Smooth muscle cell (in vitro differentiated cells): ENCODE measurements at regions not wholly inside any gene's neighbourhood (a gene's known extent, or its start where the extent isn't known, plus 50 kb on each side); places are given as distances from the start of the nearest gene placed in this dataset.

ENCODE experiments used
- DNase-seq: peaks from one replicate; lab custom pipeline; 2025; ENCODE audit not compliant: unreplicated experiment; lab: John Stamatoyannopoulos, UW
- H2AFZ ChIP-seq: fragments of 200-600 bp; sonication (generic); 2 replicates; pipeline ENCODE4 v1.6.0; 2016; ENCODE audit warnings: antibody characterized with exemption, low read depth, mild to moderate bottlenecking
- H3F3A ChIP-seq: fragments of 200-600 bp; sonication (generic); 2 replicates; pipeline ENCODE4 v1.6.0; 2017; ENCODE audit warnings: antibody characterized with exemption, low read depth
- H3K27ac ChIP-seq: fragments of 200-600 bp; sonication (generic); 2 replicates; pipeline ENCODE4 v1.5.1; 2016; ENCODE audit warnings: low read depth, mild to moderate bottlenecking
- H3K27me3 ChIP-seq: fragments of 200-600 bp; sonication (generic); 2 replicates; pipeline ENCODE4 v1.6.1; 2016; ENCODE audit warnings: low read depth, mild to moderate bottlenecking
- H3K36me3 ChIP-seq: fragments of 200-600 bp; sonication (generic); 2 replicates; pipeline ENCODE4 v1.5.1; 2016; ENCODE audit warnings: low read depth
- H3K4me1 ChIP-seq: fragments of 200-600 bp; sonication (generic); 2 replicates; pipeline ENCODE4 v1.5.1; 2016; ENCODE audit warnings: low read depth
- H3K4me2 ChIP-seq: fragments of 200-600 bp; sonication (generic); 2 replicates; pipeline ENCODE4 v1.6.0; 2016; ENCODE audit warnings: mild to moderate bottlenecking
- H3K4me3 ChIP-seq: fragments of 200-600 bp; sonication (generic); 2 replicates; pipeline ENCODE4 v1.5.1; 2016; ENCODE audit warnings: mild to moderate bottlenecking
- H3K79me2 ChIP-seq: fragments of 200-600 bp; sonication (generic); 2 replicates; pipeline ENCODE4 v1.6.0; 2016; ENCODE audit warnings: low read depth, mild to moderate bottlenecking
- H3K9ac ChIP-seq: fragments of 200-600 bp; sonication (generic); 2 replicates; pipeline ENCODE4 v1.6.0; 2016; ENCODE audit warnings: low read depth
- H3K9me3 ChIP-seq: fragments of 200-600 bp; sonication (generic); replicated peaks from 2 replicates; pipeline ENCODE4 v1.5.1; 2016; ENCODE audit warnings: low read depth
- H4K20me1 ChIP-seq: fragments of 200-600 bp; sonication (generic); 2 replicates; pipeline ENCODE4 v1.6.0; 2016; ENCODE audit warnings: low read depth
- CTCF ChIP-seq: fragments of 200-600 bp; sonication (generic); IDR thresholded peaks from 2 replicates; pipeline ENCODE4 v1.5.1; 2017; ENCODE audit warnings: borderline replicate concordance, mild to moderate bottlenecking, antibody characterized with exemption; ENCODE audit not compliant: insufficient read depth, poor library complexity, severe bottlenecking
- WGBS: methylation state at CpG from one replicate; pipeline ENCODE4 v1.1.7; 2016; ENCODE audit warnings: low lambda C conversion rate; 5-methylcytosine and 5-hydroxymethylcytosine counted together

GRCh38 chrX:39969819-39970504 lies 127.8 kb downstream of the BCOR start:
- H4K20me1 ChIP-seq: no peaks in the 10 kb centered on the region

DNA sequence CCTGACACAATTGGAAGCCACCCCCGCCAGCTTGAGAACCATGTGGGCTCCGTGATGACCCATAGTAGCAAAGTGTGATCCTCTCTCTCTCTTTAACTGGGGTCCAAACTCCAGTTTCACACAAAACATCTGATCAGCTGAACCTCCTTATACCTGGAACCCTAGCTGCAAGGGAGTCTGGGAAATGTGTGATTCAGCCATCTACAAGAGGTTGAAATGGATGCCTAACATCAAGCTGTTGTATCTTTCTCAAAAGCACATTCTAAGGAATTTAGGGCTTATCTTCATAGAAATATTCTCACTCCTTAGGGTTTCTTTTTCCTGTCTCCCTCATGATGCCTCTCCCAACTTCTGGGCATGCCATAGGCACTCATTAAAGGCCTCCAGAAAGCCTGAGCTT lies 126.0 kb downstream of the BCOR start:
- no peak overlapping the region for H3K9ac ChIP-seq
- no peaks in the 10 kb centered on the region for H4K20me1 ChIP-seq
- H3F3A ChIP-seq: no peaks in the 10 kb centered on the region
- H3K4me1 ChIP-seq: peaks cover 20% of the 10 kb centered on the region
- H3K27ac ChIP-seq: peak overlapping the region; percentile 13
- WGBS: 96% methylated on average over 2 of the region's 2 CpGs
- H3K79me2 ChIP-seq: no peaks in the 10 kb centered on the region
- DNase-seq: no peak
- H2AFZ ChIP-seq: no peak overlapping the region
- TF ChIP-seq CTCF: no peak
- H3K4me2 ChIP-seq: no peak overlapping the region
- no peak overlapping the region for H3K4me3 ChIP-seq
- peaks cover 4% of the 10 kb centered on the region for H3K9me3 ChIP-seq
- no peaks in the 10 kb centered on the region for H3K27me3 ChIP-seq
- H3K36me3 ChIP-seq: no peaks in the 10 kb centered on the region

More at GRCh38 chrX:39969819-39970504, 127.8 kb downstream of the BCOR start:
- DNase-seq: no peak
- Histone ChIP-seq H3K4me1 (peaks cover 15% of the 10 kb centered on the region), H3F3A (no peaks in the 10 kb centered on the region), H3K79me2 (no peaks in the 10 kb centered on the region), H3K4me2 (no peak overlapping the region), H3K27ac (no peak overlapping the region), H3K9ac (no peak overlapping the region), H2AFZ (no peak overlapping the region), H3K4me3 (no peak overlapping the region), H3K27me3 (no peaks in the 10 kb centered on the region), H3K36me3 (no peaks in the 10 kb centered on the region), H3K9me3 (peaks cover 4% of the 10 kb centered on the region)
- WGBS: 90% methylated on average over 19 of the region's 19 CpGs
- TF ChIP-seq CTCF: no peak

GRCh38 chrX:39972340-39972739 lies 125.4 kb downstream of the BCOR start:
- no peaks in the 10 kb centered on the region for H3K27me3 ChIP-seq
- no peak overlapping the region for H3K9ac ChIP-seq
- H3K4me3 ChIP-seq: no peak overlapping the region
- 52% methylated on average over 7 of the region's 7 CpGs for WGBS
- TF ChIP-seq CTCF: no peak
- no peak overlapping the region for H2AFZ ChIP-seq
- H3K9me3 ChIP-seq: peaks cover 4% of the 10 kb centered on the region
- no peaks in the 10 kb centered on the region for H3K79me2 ChIP-seq
- no peaks in the 10 kb centered on the region for H3F3A ChIP-seq
- peaks cover 18% of the 10 kb centered on the region for H3K4me1 ChIP-seq
- no peak for DNase-seq
- H3K36me3 ChIP-seq: no peaks in the 10 kb centered on the region
- H3K4me2 ChIP-seq: no peak overlapping the region
- H4K20me1 ChIP-seq: no peaks in the 10 kb centered on the region
- H3K27ac ChIP-seq: peak overlapping the region; percentile 13

GRCh38 chrX:39973810-39974209 lies 123.9 kb downstream of the BCOR start:
- H4K20me1 ChIP-seq: no peaks in the 10 kb centered on the region
- H3K79me2 ChIP-seq: no peaks in the 10 kb centered on the region
- no peaks in the 10 kb centered on the region for H3K36me3 ChIP-seq
- no peaks in the 10 kb centered on the region for H3K27me3 ChIP-seq
- no peak overlapping the region for H3K9ac ChIP-seq
- DNase-seq: no peak
- H3K4me3 ChIP-seq: no peak overlapping the region
- H3K27ac ChIP-seq: no peak overlapping the region
- H3F3A ChIP-seq: no peaks in the 10 kb centered on the region
- no peak overlapping the region for H2AFZ ChIP-seq
- H3K9me3 ChIP-seq: peaks cover 4% of the 10 kb centered on the region
- H3K4me1 ChIP-seq: peaks cover 16% of the 10 kb centered on the region
- WGBS: 91% methylated on average over 8 of the region's 8 CpGs
- H3K4me2 ChIP-seq: no peak overlapping the region
- no peak for TF ChIP-seq CTCF
